ENCODE measurements at regions not wholly inside any gene's neighbourhood (a gene's known extent, or its start where the extent isn't known, plus 50 kb on each side); places are given as distances from the start of the nearest gene placed in this dataset.

DNA sequence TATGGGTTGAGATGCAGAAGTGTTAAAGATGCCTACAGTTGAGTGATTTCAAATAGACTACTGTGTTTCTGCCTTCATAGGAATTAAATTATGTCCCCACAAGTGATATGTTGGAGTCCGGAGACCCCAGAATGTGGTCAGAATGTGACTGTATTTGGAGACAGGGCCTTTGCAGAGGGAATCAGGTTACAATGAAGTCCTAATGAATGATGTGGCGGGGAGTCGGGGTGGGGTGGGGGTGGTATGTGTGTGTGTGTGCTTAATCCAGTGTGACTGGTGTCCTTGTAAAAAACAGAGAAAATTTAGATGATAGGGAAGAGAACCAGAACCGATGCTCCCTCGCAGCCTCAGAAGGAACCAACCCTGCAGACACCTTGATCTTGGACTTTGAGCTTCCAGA, 448.2 kb downstream of the QKI start:
- TF ChIP-seq, protein P1, sequence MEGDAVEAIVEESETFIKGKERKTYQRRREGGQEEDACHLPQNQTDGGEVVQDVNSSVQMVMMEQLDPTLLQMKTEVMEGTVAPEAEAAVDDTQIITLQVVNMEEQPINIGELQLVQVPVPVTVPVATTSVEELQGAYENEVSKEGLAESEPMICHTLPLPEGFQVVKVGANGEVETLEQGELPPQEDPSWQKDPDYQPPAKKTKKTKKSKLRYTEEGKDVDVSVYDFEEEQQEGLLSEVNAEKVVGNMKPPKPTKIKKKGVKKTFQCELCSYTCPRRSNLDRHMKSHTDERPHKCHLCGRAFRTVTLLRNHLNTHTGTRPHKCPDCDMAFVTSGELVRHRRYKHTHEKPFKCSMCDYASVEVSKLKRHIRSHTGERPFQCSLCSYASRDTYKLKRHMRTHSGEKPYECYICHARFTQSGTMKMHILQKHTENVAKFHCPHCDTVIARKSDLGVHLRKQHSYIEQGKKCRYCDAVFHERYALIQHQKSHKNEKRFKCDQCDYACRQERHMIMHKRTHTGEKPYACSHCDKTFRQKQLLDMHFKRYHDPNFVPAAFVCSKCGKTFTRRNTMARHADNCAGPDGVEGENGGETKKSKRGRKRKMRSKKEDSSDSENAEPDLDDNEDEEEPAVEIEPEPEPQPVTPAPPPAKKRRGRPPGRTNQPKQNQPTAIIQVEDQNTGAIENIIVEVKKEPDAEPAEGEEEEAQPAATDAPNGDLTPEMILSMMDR (conservative IDR thresholded peaks at IDR 0.05; ENCODE audit: low read depth, low read length): no peak
- no peak for TF ChIP-seq RFX5 (IDR thresholded peaks at IDR 0.05; ENCODE audit: low read depth, low read length)
- TF ChIP-seq RAD21 (IDR thresholded peaks at IDR 0.05; ENCODE audit: low read length): no peak
- TF ChIP-seq RCOR1 (IDR thresholded peaks at IDR 0.05; ENCODE audit: insufficient replicate concordance, low read length): no peak
- no peak for TF ChIP-seq MAZ (IDR thresholded peaks at IDR 0.05; ENCODE audit: borderline replicate concordance, low read depth, low read length)
- TF ChIP-seq FOS (IDR thresholded peaks at IDR 0.05; ENCODE audit: low read depth, low read length): no peak
- TF ChIP-seq MAFK (IDR thresholded peaks at IDR 0.05; ENCODE audit: low read depth, low read length): no peak
- TF ChIP-seq POLR2A (IDR thresholded peaks at IDR 0.05; ENCODE audit: low read depth, low read length): no peak
- TF ChIP-seq BHLHE40 (IDR thresholded peaks at IDR 0.05; ENCODE audit: low read depth, low read length): no peak

Measured in IMR-90 (cell line).